CD14-positive monocyte (primary cell): ENCODE measurements at regions not wholly inside any gene's neighbourhood (a gene's known extent, or its start where the extent isn't known, plus 50 kb on each side); places are given as distances from the start of the nearest gene placed in this dataset.

ENCODE experiments used
- DNase-seq, 3 donors: peaks; one replicate each; pipeline ENCODE4 v3.0.0-alpha.2; 2011 to 2022
- H2AFZ ChIP-seq: 2 replicates; pipeline ENCODE4 v1.6.0; 2012; ENCODE audit warnings: mild to moderate bottlenecking, low read depth, low read length, inconsistent platforms; ENCODE audit not compliant: insufficient read depth, poor library complexity, severe bottlenecking
- H3K27ac ChIP-seq, 2 donors: 1 replicate in 1 of 2; 2 replicates in 1 of 2; pipeline ENCODE4 v1.5.1; 2012 to 2013; ENCODE audit warnings: low read length in 2 of 2, control low read depth in 1 of 2, inconsistent platforms in 1 of 2, low read depth in 1 of 2, mild to moderate bottlenecking in 1 of 2
- H3K27me3 ChIP-seq, 2 donors: one replicate each; pipeline versions ENCODE4 v1.6.0 to v1.6.1; 2011 to 2013; ENCODE audit warnings: low read length in 2 of 2; ENCODE audit not compliant: control insufficient read depth in 2 of 2, insufficient read depth in 2 of 2
- H3K36me3 ChIP-seq, 2 donors: replicated peaks in 1 of 2; 1 replicate in 1 of 2; 2 replicates in 1 of 2; pipeline versions ENCODE4 v1.5.1 to v1.6.1; 2012 to 2013; ENCODE audit warnings: low read length in 2 of 2, control low read depth in 1 of 2, inconsistent platforms in 1 of 2, mild to moderate bottlenecking in 1 of 2; ENCODE audit not compliant: insufficient read depth in 2 of 2, control insufficient read depth in 1 of 2
- H3K4me1 ChIP-seq, 2 donors: 1 replicate in 1 of 2; 2 replicates in 1 of 2; pipeline versions ENCODE4 v1.5.1 to v1.6.1; 2012 to 2013; ENCODE audit warnings: low read length in 2 of 2, control low read depth in 1 of 2, inconsistent platforms in 1 of 2, mild to moderate bottlenecking in 1 of 2, moderate library complexity in 1 of 2; ENCODE audit not compliant: insufficient read depth in 2 of 2, control insufficient read depth in 1 of 2
- H3K4me2 ChIP-seq: replicated peaks from 2 replicates; pipeline ENCODE3; 2012; ENCODE audit warnings: low read length, moderate library complexity, mild to moderate bottlenecking; ENCODE audit not compliant: poor library complexity, severe bottlenecking; ENCODE audit errors: extremely low read depth
- H3K4me3 ChIP-seq, 3 experiments: fragments of 200-600 bp in 1 of 3; sonication (generic) in 1 of 3; replicated peaks in 1 of 3; 1 replicate in 2 of 3; 2 replicates in 1 of 3; pipeline ENCODE4 v1.5.1; 2011 to 2013; ENCODE audit warnings: low read length in 3 of 3, mild to moderate bottlenecking in 3 of 3, control low read depth in 2 of 3, low read depth in 2 of 3, inconsistent platforms in 1 of 3, moderate library complexity in 1 of 3
- H3K79me2 ChIP-seq: 2 replicates; pipeline ENCODE4 v1.6.0; 2012; ENCODE audit warnings: mild to moderate bottlenecking, control low read depth, inconsistent platforms, low read length, moderate library complexity; ENCODE audit not compliant: insufficient read depth
- H3K9ac ChIP-seq: 2 replicates; pipeline ENCODE4 v1.6.0; 2017; ENCODE audit warnings: low read length, mild to moderate bottlenecking; ENCODE audit not compliant: insufficient read depth, poor library complexity, severe bottlenecking
- H3K9me3 ChIP-seq, 2 donors: replicated peaks in 1 of 2; 1 replicate in 1 of 2; 2 replicates in 1 of 2; pipeline versions ENCODE4 v1.5.1 to v1.6.1; 2012 to 2013; ENCODE audit warnings: low read length in 2 of 2, control low read depth in 1 of 2; ENCODE audit not compliant: control insufficient read depth in 1 of 2, insufficient read depth in 1 of 2
- H4K20me1 ChIP-seq: 2 replicates; pipeline ENCODE4 v1.6.0; 2012; ENCODE audit warnings: mild to moderate bottlenecking, low read length, control low read depth, moderate library complexity; ENCODE audit not compliant: insufficient read depth
- H3K27ac Mint-ChIP-seq, 7 donors: one replicate each; pipeline ENCODE4 v1.8.0; 2020; ENCODE audit warnings: mild to moderate bottlenecking in 7 of 7, mixed read lengths in 7 of 7, moderate library complexity in 6 of 7, inconsistent platforms in 2 of 7
- H3K27me3 Mint-ChIP-seq, 3 donors: one replicate each; pipeline ENCODE4 v1.8.0; 2021 to 2022; ENCODE audit warnings: low read depth in 3 of 3, mild to moderate bottlenecking in 3 of 3, mixed read lengths in 3 of 3, moderate library complexity in 3 of 3, inconsistent platforms in 1 of 3
- H3K36me3 Mint-ChIP-seq, 2 donors: one replicate each; pipeline ENCODE4 v1.8.0; 2020; ENCODE audit warnings: mixed read lengths in 2 of 2, inconsistent platforms in 1 of 2, mild to moderate bottlenecking in 1 of 2
- H3K4me1 Mint-ChIP-seq: one replicate; pipeline ENCODE4 v1.8.0; 2020; ENCODE audit warnings: mild to moderate bottlenecking, mixed read lengths
- H3K4me3 Mint-ChIP-seq, 2 donors: one replicate each; pipeline ENCODE4 v1.8.0; 2020; ENCODE audit warnings: mild to moderate bottlenecking in 2 of 2, mixed read lengths in 2 of 2, moderate library complexity in 1 of 2
- H3K9me3 Mint-ChIP-seq, 7 donors: one replicate each; pipeline ENCODE4 v1.8.0; 2020 to 2022; ENCODE audit warnings: mixed read lengths in 7 of 7, mild to moderate bottlenecking in 6 of 7, moderate library complexity in 6 of 7, inconsistent platforms in 2 of 7
- WGBS: methylation state at CpG from one replicate; pipeline ENCODE4 v1.1.5; 2013; ENCODE audit warnings: missing lambda C conversion rate; ENCODE audit not compliant: insufficient coverage; 5-methylcytosine and 5-hydroxymethylcytosine counted together
- intact Hi-C, 2 donors: fragments of 100-400 bp; cut with micrococcal nuclease; formaldehyde crosslinking; loops; one replicate each; pipeline versions ENCODE4 v1.15.0 to v1.15.1; 2023
- TF ChIP-seq, protein P1 (sequence below): fragments of 200-600 bp; IDR thresholded peaks from one replicate; pipeline ENCODE4 v1.8.0; 2022; ENCODE audit warnings: antibody characterized with exemption, mild to moderate bottlenecking

DNA sequence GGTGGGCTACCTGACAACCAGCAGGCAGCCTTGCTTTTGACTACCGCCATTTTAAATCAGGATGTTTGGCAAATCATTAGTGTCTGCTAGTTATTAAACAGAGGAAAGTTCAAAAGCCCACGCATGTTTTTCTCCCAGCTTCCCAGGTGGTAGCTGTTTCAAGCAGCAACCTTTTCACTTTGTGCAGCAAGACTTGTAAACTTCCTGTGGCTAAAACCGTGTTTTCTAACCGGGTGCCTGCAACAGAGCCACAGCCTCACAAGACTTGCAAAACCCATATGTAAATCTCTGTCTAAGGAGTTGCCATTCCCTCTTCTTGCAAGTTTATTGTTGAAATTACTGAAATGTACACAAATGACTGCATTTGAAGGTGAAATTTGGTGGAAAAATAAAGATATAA, 633.1 kb downstream of the BCL11A start:
- TF ChIP-seq, protein P1, sequence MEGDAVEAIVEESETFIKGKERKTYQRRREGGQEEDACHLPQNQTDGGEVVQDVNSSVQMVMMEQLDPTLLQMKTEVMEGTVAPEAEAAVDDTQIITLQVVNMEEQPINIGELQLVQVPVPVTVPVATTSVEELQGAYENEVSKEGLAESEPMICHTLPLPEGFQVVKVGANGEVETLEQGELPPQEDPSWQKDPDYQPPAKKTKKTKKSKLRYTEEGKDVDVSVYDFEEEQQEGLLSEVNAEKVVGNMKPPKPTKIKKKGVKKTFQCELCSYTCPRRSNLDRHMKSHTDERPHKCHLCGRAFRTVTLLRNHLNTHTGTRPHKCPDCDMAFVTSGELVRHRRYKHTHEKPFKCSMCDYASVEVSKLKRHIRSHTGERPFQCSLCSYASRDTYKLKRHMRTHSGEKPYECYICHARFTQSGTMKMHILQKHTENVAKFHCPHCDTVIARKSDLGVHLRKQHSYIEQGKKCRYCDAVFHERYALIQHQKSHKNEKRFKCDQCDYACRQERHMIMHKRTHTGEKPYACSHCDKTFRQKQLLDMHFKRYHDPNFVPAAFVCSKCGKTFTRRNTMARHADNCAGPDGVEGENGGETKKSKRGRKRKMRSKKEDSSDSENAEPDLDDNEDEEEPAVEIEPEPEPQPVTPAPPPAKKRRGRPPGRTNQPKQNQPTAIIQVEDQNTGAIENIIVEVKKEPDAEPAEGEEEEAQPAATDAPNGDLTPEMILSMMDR: no peak
- Histone ChIP-seq H3K27me3 (no peaks in the 10 kb centered on the region), H4K20me1 (no peaks in the 10 kb centered on the region), H3K27ac (no peak overlapping the region), H3K4me2 (no peak overlapping the region), H3K4me1 (no peaks in the 10 kb centered on the region), H3K9me3 (no peaks in the 10 kb centered on the region), H3K4me3 (no peak overlapping the region), H3K9ac (no peak overlapping the region), H3K79me2 (no peaks in the 10 kb centered on the region), H2AFZ (no peak overlapping the region), H3K36me3 (no peaks in the 10 kb centered on the region)
- Mint-ChIP-seq H3K4me3 (no peak overlapping the region), H3K4me1 (no peaks in the 10 kb centered on the region), H3K27ac (no peak overlapping the region), H3K9me3 (peaks cover 0 to 5% (median 0%) of the 10 kb centered on the region in 7 donors), H3K27me3 (peaks cover 0 to 2% (median 0%) of the 10 kb centered on the region in 3 donors), H3K36me3 (no peaks in the 10 kb centered on the region)
- DNase-seq: no peak
- intact Hi-C loops: no loop called here
- 96% methylated on average over 2 of the region's 4 CpGs for WGBS

DNA sequence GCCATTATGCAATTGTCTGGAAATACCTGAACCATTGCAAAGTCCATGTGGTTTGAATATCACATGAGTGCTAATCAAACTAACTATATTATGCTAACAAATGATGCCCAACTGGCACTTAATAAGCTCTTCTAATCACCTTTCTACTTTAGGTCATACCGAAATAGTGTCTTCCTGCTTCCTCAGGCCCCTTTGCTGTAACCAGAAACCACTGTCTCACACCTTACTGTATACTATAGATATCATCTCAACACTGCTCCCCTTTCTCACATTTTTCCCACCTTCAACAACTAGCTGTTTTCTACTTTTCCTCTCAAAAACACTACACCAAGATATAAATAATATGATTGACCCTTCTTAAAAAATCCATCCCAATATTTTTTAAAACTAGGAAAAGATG, 633.9 kb downstream of the BCL11A start:
- no peak overlapping the region for H3K4me3 ChIP-seq
- no peak overlapping the region for H3K4me3 Mint-ChIP-seq
- no peaks in the 10 kb centered on the region for H3K36me3 ChIP-seq
- peaks cover 3 to 4% of the 10 kb centered on the region in 2 donors for H3K4me1 ChIP-seq
- no peak overlapping the region for H3K27ac ChIP-seq
- peaks cover 5% of the 10 kb centered on the region for H3K4me1 Mint-ChIP-seq
- intact Hi-C loops: no loop called here
- H3K27ac Mint-ChIP-seq: no peak overlapping the region
- no peak overlapping the region for H3K9ac ChIP-seq
- H3K36me3 Mint-ChIP-seq: no peaks in the 10 kb centered on the region
- H3K9me3 ChIP-seq: no peaks in the 10 kb centered on the region
- H2AFZ ChIP-seq: no peak overlapping the region
- TF ChIP-seq, protein P1: no peak
- H4K20me1 ChIP-seq: no peaks in the 10 kb centered on the region
- 100% methylated on average over 1 of the region's 1 CpG for WGBS
- H3K4me2 ChIP-seq: no peak overlapping the region
- H3K79me2 ChIP-seq: no peaks in the 10 kb centered on the region
- DNase-seq: no peak
- peaks cover 0 to 2% (median 0%) of the 10 kb centered on the region in 3 donors for H3K27me3 Mint-ChIP-seq
- no peaks in the 10 kb centered on the region for H3K27me3 ChIP-seq
- H3K9me3 Mint-ChIP-seq: peaks cover 0 to 5% (median 0%) of the 10 kb centered on the region in 7 donors
